AG09309 (cell line): ENCODE measurements at regions not wholly inside any gene's neighbourhood (a gene's known extent, or its start where the extent isn't known, plus 50 kb on each side); places are given as distances from the start of the nearest gene placed in this dataset.

ENCODE experiments used
- DNase-seq: peaks from one replicate; pipeline ENCODE4 v3.0.0-alpha.2; 2010; ENCODE audit warnings: low read depth
- H3K4me3 ChIP-seq: 2 replicates; pipeline ENCODE4 v1.5.1; 2011; ENCODE audit warnings: mild to moderate bottlenecking, low read depth, low read length, moderate library complexity; ENCODE audit not compliant: control insufficient read depth
- CTCF ChIP-seq: IDR thresholded peaks from 2 replicates; pipeline ENCODE4 v1.5.1; 2011; ENCODE audit warnings: mild to moderate bottlenecking, low read depth, low read length, inconsistent platforms; ENCODE audit not compliant: insufficient read depth, control insufficient read depth; ENCODE audit errors: missing control alignments

- DNase-seq, result peak; percentile 24
- no peak overlapping the region for H3K4me3 ChIP-seq
- peak; percentile 96 for TF ChIP-seq CTCF
Measured at GRCh38 chr11:76721755-76722677, 51.5 kb upstream of the LRRC32 start.

- TF ChIP-seq CTCF, result no peak
- H3K4me3 ChIP-seq, result no peak overlapping the region
- no peak for DNase-seq
Measured at GRCh38 chr11:76723142-76723541, 52.6 kb upstream of the LRRC32 start.

GRCh38 chr11:76723548-76723947 lies 53.0 kb upstream of the LRRC32 start:
- no peak for DNase-seq
- no peak for TF ChIP-seq CTCF
- no peak overlapping the region for H3K4me3 ChIP-seq

DNA sequence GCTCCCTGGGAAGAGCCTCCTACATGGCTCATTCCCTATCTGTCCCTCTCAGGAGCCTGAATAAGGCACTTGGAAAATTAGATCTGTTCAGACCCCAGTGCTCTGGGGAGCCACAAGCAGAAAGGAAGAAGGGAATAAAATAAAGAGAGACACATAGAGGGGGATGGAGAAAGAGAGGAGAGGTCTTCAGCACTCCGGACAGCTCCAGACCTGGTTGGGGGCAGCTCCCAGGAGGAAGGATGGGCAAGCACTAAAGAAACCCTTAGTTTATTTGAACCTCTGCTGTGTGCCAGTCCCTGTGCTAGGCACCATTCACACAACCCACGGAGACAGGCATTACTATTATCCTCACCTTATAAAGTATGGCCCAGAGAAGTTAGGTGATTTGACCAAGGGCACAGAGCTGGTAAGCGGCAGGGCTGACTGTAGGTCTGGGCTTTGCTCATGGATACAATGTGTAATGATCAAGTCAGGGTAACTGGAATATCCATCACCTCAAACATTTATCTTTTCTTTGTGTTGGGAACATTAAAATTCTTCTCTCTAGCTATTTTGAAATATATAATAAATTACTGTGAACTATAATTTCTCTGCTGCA lies 53.7 kb upstream of the LRRC32 start:
- TF ChIP-seq CTCF, result no peak
- no peak overlapping the region for H3K4me3 ChIP-seq
- DNase-seq, result no peak

- H3K4me3 ChIP-seq, result no peak overlapping the region
- TF ChIP-seq CTCF, result no peak
- no peak for DNase-seq
Measured at GRCh38 chr11:76728227-76728626, 54.9 kb upstream of the TSKU start.

DNA sequence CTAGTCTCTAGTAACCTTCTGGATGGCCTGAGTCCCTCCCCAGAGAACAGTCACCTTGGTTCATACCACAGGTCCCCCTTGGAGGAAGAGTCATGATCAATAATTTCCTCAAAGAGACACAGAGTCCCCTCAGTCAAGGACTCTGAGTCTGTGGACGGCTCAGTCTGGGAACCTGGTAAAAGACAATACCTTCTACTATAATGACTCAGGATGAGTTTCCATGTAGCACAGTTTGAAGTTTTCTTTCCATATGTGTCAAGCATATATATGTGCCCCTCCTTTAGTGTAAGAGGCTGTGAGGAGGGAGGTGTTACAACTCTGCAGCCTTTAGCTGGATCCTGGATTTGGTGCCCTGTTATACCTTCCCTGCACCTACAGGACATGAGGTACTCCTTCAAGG lies 54.4 kb upstream of the TSKU start:
- H3K4me3 ChIP-seq, result no peak overlapping the region
- TF ChIP-seq CTCF, result no peak
- DNase-seq, result no peak
